WTC11 (cell line): ENCODE measurements at regions not wholly inside any gene's neighbourhood (a gene's known extent, or its start where the extent isn't known, plus 50 kb on each side); places are given as distances from the start of the nearest gene placed in this dataset.

Experiments used
- ATAC-seq: fragments of 200-7000 bp; cut with Tn5 transposase; 2 replicates; pipeline ENCODE4 v1.10.0; 2021; ENCODE audit warnings: mild to moderate bottlenecking, moderate library complexity
- CTCF ChIA-PET: fragments of 300-600 bp; sonication (Branson Sonifier 250); formaldehyde crosslinking; loops from one replicate; lab custom pipeline; 2021; ENCODE audit warnings: antibody characterized with exemption; lab: Charles Lee
- POLR2A ChIA-PET: fragments of 350-600 bp; sonication (Branson Sonifier 250); formaldehyde crosslinking; loops from one replicate; lab custom pipeline; 2021; ENCODE audit warnings: antibody characterized with exemption; lab: Charles Lee
- DNase-seq: peaks from one replicate; pipeline ENCODE4 v3.0.0; 2021; ENCODE audit warnings: low spot score
- H3K27ac Mint-ChIP-seq: 2 replicates; pipeline ENCODE4 v1.8.0; 2021; ENCODE audit warnings: mixed read lengths
- H3K27me3 Mint-ChIP-seq: 2 replicates; pipeline ENCODE4 v1.8.0; 2021; ENCODE audit warnings: low read depth, mild to moderate bottlenecking, moderate library complexity, mixed read lengths
- H3K36me3 Mint-ChIP-seq: 2 replicates; pipeline ENCODE4 v1.8.0; 2021; ENCODE audit warnings: mixed read lengths
- H3K4me1 Mint-ChIP-seq: 2 replicates; pipeline ENCODE4 v1.8.0; 2022; ENCODE audit warnings: mixed read lengths
- H3K4me3 Mint-ChIP-seq: 2 replicates; pipeline ENCODE4 v1.8.0; 2021; ENCODE audit warnings: mild to moderate bottlenecking, moderate library complexity, mixed read lengths
- H3K9me3 Mint-ChIP-seq: 2 replicates; pipeline ENCODE4 v1.8.0; 2021; ENCODE audit warnings: mixed read lengths
- CBFB ChIP-seq: sonication (generic); formaldehyde crosslinking; IDR thresholded peaks from 2 replicates; pipeline ENCODE4 v1.8.1; 2022; ENCODE audit warnings: mild to moderate bottlenecking, low read depth, missing genetic modification reagents
- CREB1 ChIP-seq: sonication (generic); formaldehyde crosslinking; IDR thresholded peaks from 2 replicates; pipeline ENCODE4 v1.8.0; 2023; ENCODE audit warnings: mild to moderate bottlenecking, missing genetic modification reagents
- ELF4 ChIP-seq: sonication (generic); formaldehyde crosslinking; IDR thresholded peaks from 2 replicates; pipeline ENCODE4 v1.8.1; 2022; ENCODE audit warnings: low read depth, mild to moderate bottlenecking, moderate library complexity, missing genetic modification reagents
- ETV6 ChIP-seq: sonication (generic); formaldehyde crosslinking; IDR thresholded peaks from 2 replicates; pipeline ENCODE4 v1.8.1; 2022; ENCODE audit warnings: mild to moderate bottlenecking, missing genetic modification reagents
- FOXP1 ChIP-seq: sonication (generic); formaldehyde crosslinking; IDR thresholded peaks from 2 replicates; pipeline ENCODE4 v1.8.0; 2022; ENCODE audit warnings: missing genetic modification reagents, mild to moderate bottlenecking, moderate library complexity, borderline replicate concordance
- GRHL2 ChIP-seq: fragments of 250-450 bp; sonication (Bioruptor Pico); IDR thresholded peaks from 2 replicates; pipeline ENCODE4 v1.8.0; 2022; ENCODE audit warnings: mild to moderate bottlenecking, moderate library complexity; ENCODE audit not compliant: insufficient replicate concordance, severe bottlenecking
- JUN ChIP-seq: sonication (generic); formaldehyde crosslinking; IDR thresholded peaks from 2 replicates; pipeline ENCODE4 v1.8.0; 2023; ENCODE audit warnings: mild to moderate bottlenecking, missing genetic modification reagents
- MXD4 ChIP-seq: fragments of 250-450 bp; sonication (Bioruptor Pico); IDR thresholded peaks from 2 replicates; pipeline ENCODE4 v1.8.0; 2021; ENCODE audit warnings: mild to moderate bottlenecking, moderate library complexity, borderline replicate concordance
- MYBL2 ChIP-seq: sonication (generic); formaldehyde crosslinking; IDR thresholded peaks from 2 replicates; pipeline ENCODE4 v1.8.1; 2023; ENCODE audit warnings: mild to moderate bottlenecking, moderate library complexity, missing genetic modification reagents
- NFATC4 ChIP-seq: fragments of 250-450 bp; sonication (Bioruptor Pico); IDR thresholded peaks from 2 replicates; pipeline ENCODE4 v1.9.0; 2021; ENCODE audit warnings: mild to moderate bottlenecking
- NFE2L1 ChIP-seq: sonication (generic); formaldehyde crosslinking; IDR thresholded peaks from 2 replicates; pipeline ENCODE4 v1.8.1; 2023; ENCODE audit warnings: missing genetic modification reagents
- NR3C1 ChIP-seq: sonication (generic); formaldehyde crosslinking; conservative IDR thresholded peaks from 2 replicates; pipeline ENCODE4 v1.8.1; 2023; ENCODE audit warnings: low read depth, mild to moderate bottlenecking, missing genetic modification reagents
- RORB ChIP-seq: fragments of 250-450 bp; sonication (Bioruptor Pico); IDR thresholded peaks from 2 replicates; pipeline ENCODE4 v1.9.0; 2021; ENCODE audit warnings: mild to moderate bottlenecking
- ZBTB43 ChIP-seq: sonication (generic); formaldehyde crosslinking; IDR thresholded peaks from 2 replicates; pipeline ENCODE4 v1.8.1; 2023; ENCODE audit warnings: mild to moderate bottlenecking, missing genetic modification reagents
- ZNF396 ChIP-seq: fragments of 250-450 bp; sonication (Bioruptor Pico); IDR thresholded peaks from 2 replicates; pipeline ENCODE4 v1.8.0; 2021; ENCODE audit warnings: mild to moderate bottlenecking, moderate library complexity, borderline replicate concordance
- ZNF425 ChIP-seq: fragments of 250-450 bp; sonication (Bioruptor Pico); conservative IDR thresholded peaks from 2 replicates; pipeline ENCODE4 v1.9.0; 2021; ENCODE audit warnings: mild to moderate bottlenecking
- TF ChIP-seq, protein P1 (sequence below): fragments of 250-450 bp; sonication (Bioruptor Pico); IDR thresholded peaks from 2 replicates; pipeline ENCODE4 v1.9.0; 2021; ENCODE audit warnings: mild to moderate bottlenecking, borderline replicate concordance
- TF ChIP-seq, protein P2 (sequence below): sonication (generic); formaldehyde crosslinking; conservative IDR thresholded peaks from 2 replicates; pipeline ENCODE4 v1.8.1; 2023; ENCODE audit warnings: mild to moderate bottlenecking, low read depth, missing genetic modification reagents, moderate library complexity

DNA sequence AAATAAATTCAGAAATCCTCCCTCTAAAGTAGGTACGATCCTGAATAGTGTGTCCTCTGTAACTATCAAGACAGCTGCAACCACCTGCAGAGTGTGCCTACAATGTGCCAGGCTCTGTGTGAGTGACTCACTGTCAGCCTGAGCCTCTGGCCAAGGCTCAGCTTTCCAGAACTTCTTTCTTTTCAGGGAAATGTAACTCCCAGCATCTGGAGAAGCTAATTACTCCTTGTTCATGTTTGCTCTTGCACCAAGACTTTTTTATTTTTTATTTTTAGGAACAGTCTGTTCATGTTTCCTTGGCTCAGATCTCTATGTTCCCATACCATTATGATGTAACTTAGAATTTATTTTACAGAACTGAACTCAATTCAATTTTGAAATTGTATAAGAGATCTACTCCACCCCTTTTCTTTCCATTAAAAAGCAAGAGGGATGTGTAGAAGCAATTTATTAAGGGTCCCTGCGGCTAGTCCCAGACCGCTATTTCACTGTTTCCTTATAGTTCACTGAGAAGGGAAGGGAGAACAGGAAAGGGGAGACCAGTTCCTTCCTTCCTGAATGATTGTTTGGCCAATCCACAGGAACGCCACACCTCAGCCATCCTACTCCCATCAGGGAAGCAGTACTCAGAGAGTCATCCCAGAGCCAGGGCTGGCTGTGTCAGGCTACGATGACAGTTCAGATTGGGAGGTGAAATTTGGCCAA lies 112.4 kb upstream of the ZNF648 start:
- CTCF ChIA-PET = no interaction called here
- TF ChIP-seq NR3C1 (no peak), NFATC4 (CRISPR knock-in tag) (no peak), NFE2L1 (CRISPR knock-in tag) (no peak), ZNF396 (no peak), GRHL2 (CRISPR knock-in tag) (no peak), JUN (CRISPR knock-in tag) (no peak)
- TF ChIP-seq, all 79 proteins: peak for 0
- H3K4me3 Mint-ChIP-seq = no peak overlapping the region
- POLR2A ChIA-PET = interaction anchor here (0.7 kb wide), 1 partner anchor 76 kb away, joined by 5 read pairs; no protein-coding TSS in a partner anchor
- DNase-seq (no peak), ATAC-seq (0 out of 2 replicates have a peak, but pooled peaks have one; percentile 38)
- H3K9me3 Mint-ChIP-seq = peaks cover 5% of the 10 kb centered on the region; the same call in 1 of the 2 replicates
- H3K27ac Mint-ChIP-seq = no peak overlapping the region
- H3K4me1 Mint-ChIP-seq = peaks cover 10% of the 10 kb centered on the region
- no peaks in the 10 kb centered on the region for H3K36me3 Mint-ChIP-seq
- no peaks in the 10 kb centered on the region for H3K27me3 Mint-ChIP-seq

DNA sequence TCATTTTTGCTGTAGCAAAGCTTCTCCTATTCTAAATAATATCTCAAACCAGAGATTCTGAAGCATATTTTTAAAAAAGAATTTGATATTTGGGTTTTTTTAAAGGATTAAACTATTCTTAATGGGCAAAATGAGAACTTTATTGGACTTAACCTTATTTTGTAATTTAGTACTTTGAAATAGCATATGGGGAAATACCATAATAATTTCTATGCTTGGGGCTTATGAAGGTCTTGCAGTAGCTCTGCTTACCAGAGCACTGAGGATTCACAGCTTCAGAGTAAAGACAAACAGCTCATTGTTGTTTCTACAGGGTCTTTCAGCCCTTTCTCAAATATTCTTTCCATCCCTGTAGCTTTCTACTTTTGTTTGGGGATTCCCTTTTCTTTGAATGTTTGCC lies 111.2 kb upstream of the ZNF648 start:
- POLR2A ChIA-PET = no interaction called here
- TF ChIP-seq, protein P1, sequence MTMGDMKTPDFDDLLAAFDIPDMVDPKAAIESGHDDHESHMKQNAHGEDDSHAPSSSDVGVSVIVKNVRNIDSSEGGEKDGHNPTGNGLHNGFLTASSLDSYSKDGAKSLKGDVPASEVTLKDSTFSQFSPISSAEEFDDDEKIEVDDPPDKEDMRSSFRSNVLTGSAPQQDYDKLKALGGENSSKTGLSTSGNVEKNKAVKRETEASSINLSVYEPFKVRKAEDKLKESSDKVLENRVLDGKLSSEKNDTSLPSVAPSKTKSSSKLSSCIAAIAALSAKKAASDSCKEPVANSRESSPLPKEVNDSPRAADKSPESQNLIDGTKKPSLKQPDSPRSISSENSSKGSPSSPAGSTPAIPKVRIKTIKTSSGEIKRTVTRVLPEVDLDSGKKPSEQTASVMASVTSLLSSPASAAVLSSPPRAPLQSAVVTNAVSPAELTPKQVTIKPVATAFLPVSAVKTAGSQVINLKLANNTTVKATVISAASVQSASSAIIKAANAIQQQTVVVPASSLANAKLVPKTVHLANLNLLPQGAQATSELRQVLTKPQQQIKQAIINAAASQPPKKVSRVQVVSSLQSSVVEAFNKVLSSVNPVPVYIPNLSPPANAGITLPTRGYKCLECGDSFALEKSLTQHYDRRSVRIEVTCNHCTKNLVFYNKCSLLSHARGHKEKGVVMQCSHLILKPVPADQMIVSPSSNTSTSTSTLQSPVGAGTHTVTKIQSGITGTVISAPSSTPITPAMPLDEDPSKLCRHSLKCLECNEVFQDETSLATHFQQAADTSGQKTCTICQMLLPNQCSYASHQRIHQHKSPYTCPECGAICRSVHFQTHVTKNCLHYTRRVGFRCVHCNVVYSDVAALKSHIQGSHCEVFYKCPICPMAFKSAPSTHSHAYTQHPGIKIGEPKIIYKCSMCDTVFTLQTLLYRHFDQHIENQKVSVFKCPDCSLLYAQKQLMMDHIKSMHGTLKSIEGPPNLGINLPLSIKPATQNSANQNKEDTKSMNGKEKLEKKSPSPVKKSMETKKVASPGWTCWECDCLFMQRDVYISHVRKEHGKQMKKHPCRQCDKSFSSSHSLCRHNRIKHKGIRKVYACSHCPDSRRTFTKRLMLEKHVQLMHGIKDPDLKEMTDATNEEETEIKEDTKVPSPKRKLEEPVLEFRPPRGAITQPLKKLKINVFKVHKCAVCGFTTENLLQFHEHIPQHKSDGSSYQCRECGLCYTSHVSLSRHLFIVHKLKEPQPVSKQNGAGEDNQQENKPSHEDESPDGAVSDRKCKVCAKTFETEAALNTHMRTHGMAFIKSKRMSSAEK (CRISPR knock-in tag) = no peak
- no peak for TF ChIP-seq RORB (CRISPR knock-in tag)
- TF ChIP-seq ZNF425 (CRISPR knock-in tag) = no peak
- TF ChIP-seq ELF4 (CRISPR knock-in tag) = no peak
- no peak for TF ChIP-seq FOXP1 (CRISPR knock-in tag)
- TF ChIP-seq MXD4 = no peak
- no peak for TF ChIP-seq ZBTB43
- no peak for TF ChIP-seq ETV6 (CRISPR knock-in tag)
- no peak for TF ChIP-seq CREB1 (CRISPR knock-in tag)
- TF ChIP-seq, protein P2, sequence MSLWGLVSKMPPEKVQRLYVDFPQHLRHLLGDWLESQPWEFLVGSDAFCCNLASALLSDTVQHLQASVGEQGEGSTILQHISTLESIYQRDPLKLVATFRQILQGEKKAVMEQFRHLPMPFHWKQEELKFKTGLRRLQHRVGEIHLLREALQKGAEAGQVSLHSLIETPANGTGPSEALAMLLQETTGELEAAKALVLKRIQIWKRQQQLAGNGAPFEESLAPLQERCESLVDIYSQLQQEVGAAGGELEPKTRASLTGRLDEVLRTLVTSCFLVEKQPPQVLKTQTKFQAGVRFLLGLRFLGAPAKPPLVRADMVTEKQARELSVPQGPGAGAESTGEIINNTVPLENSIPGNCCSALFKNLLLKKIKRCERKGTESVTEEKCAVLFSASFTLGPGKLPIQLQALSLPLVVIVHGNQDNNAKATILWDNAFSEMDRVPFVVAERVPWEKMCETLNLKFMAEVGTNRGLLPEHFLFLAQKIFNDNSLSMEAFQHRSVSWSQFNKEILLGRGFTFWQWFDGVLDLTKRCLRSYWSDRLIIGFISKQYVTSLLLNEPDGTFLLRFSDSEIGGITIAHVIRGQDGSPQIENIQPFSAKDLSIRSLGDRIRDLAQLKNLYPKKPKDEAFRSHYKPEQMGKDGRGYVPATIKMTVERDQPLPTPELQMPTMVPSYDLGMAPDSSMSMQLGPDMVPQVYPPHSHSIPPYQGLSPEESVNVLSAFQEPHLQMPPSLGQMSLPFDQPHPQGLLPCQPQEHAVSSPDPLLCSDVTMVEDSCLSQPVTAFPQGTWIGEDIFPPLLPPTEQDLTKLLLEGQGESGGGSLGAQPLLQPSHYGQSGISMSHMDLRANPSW = no peak
- TF ChIP-seq CBFB (CRISPR knock-in tag) = no peak
- no peak for TF ChIP-seq MYBL2 (CRISPR knock-in tag)
- TF ChIP-seq, all 79 proteins: peak for 0
- H3K27me3 Mint-ChIP-seq = no peaks in the 10 kb centered on the region
- H3K9me3 Mint-ChIP-seq = peaks cover 5% of the 10 kb centered on the region; the same call in 1 of the 2 replicates
- DNase-seq (no peak), ATAC-seq (no peak)
- no peaks in the 10 kb centered on the region for H3K36me3 Mint-ChIP-seq
- CTCF ChIA-PET = interaction anchor here (1.7 kb wide), 1 partner anchor 29 kb away, joined by 5 read pairs; no protein-coding TSS in a partner anchor
- H3K27ac Mint-ChIP-seq = no peak overlapping the region
- no peak overlapping the region for H3K4me3 Mint-ChIP-seq
- peaks cover 12% of the 10 kb centered on the region for H3K4me1 Mint-ChIP-seq
